Fibroblast of skin of left biceps (primary cell): ENCODE measurements at regions not wholly inside any gene's neighbourhood (a gene's known extent, or its start where the extent isn't known, plus 50 kb on each side); places are given as distances from the start of the nearest gene placed in this dataset.
"Not testable (repeated sequence)": the region's sequence is repeated elsewhere in the genome, so short reads cannot be mapped to it uniquely, and the experiment has no call there.

Experiments
- DNase-seq, 2 experiments: peaks; one replicate each; pipeline ENCODE4 v3.0.0-alpha.2; 2013; ENCODE audit warnings: low read depth in 2 of 2

GRCh38 chr6:12610862-12611261, 105.7 kb upstream of the PHACTR1 start:
- DNase-seq: no peak

DNA sequence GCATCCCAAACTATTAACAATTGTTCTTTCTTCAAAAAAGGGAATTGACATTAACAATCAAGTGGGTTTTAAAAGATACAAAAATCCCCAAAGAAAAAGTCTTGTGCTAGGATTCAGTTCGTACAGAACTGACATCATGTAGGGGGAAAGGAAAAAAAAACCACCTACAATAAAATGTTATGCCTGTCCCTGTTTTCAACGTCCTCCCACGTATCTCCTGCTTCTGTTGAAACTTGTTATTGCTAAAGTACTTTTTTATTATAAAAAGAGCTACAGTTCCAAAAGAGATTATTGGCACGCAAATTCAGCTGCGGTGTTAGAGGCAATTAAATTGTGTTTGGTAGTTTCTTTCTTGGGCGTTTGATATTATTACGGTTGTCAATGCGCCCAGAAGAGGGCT, 102.8 kb upstream of the PHACTR1 start:
- DNase-seq: no peak

DNA sequence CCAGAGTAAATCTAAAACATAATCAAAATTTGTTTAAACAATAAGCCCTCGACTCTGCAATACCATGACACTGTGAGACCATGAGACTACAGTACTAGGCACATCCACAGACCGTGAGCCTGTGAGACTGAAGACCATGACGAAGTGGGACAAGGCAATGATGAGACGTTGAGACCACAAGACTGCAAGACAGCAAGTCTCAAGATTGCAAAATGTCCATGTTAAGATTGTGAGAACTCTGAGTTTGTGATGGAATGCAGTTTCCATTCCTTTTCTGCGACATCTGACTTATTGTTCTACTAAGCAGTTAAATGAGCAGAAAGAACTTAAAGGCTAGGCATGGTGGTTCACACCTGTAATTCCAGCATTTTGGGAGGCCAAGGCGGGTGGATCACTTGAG, 102.1 kb upstream of the PHACTR1 start:
- DNase-seq: no peak

- DNase-seq: no peak
These were observed 98.3 kb upstream of the PHACTR1 start for GRCh38 chr6:12618296-12618695.

- DNase-seq: no peak
These were observed 94.8 kb upstream of the PHACTR1 start for GRCh38 chr6:12621754-12622153.

GRCh38 chr6:12622566-12622965, 94.0 kb upstream of the PHACTR1 start:
- no peak for DNase-seq

GRCh38 chr6:12624142-12624837, 92.3 kb upstream of the PHACTR1 start:
- DNase-seq: no peak

- DNase-seq: no peak
These were observed 89.5 kb upstream of the PHACTR1 start for GRCh38 chr6:12627053-12627452.

- no peak for DNase-seq
These were observed 88.2 kb upstream of the PHACTR1 start for GRCh38 chr6:12628327-12628726.

DNA sequence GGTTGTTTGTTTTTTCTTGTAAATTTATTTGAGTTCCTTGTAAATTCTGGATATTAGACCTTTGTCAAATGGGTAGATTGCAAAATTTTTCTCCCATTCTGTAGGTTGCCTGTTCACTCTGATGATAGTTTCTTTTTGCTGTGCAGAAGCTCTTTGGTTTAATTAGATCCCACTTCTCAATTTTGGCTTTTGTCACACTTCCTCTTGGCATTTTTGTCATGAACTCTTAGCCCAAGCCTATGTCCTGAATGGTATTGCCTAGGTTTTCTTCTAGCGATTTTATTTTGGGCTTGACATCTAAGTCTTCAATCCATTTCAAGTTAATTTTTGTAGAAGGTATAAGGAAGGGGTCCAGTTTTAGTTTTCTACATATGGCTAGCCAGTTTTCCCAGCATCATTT, 82.8 kb upstream of the PHACTR1 start:
- DNase-seq: not testable (repeated sequence)

DNA sequence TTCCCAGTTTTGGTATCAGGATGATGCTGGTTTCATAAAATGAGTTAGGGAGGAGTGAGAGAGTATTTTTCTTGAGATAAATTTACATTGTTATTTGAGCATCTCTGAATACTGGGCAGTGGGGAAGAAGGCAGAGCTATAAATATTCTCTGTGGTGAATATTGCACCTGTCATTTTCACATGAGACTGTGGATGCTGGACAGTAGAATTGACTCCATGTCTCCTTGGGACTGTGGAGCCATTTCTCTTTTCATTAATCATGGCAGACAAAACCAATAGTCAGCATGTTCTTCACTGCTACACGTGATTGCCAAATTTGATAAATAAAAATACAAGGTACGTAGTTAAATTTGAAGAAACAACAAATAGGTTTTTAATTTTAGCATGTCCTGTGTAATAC, 81.2 kb upstream of the PHACTR1 start:
- DNase-seq: no peak

- peak; percentile 80 to 86 for DNase-seq
These were observed 80.8 kb upstream of the PHACTR1 start for GRCh38 chr6:12635813-12636212.

DNA sequence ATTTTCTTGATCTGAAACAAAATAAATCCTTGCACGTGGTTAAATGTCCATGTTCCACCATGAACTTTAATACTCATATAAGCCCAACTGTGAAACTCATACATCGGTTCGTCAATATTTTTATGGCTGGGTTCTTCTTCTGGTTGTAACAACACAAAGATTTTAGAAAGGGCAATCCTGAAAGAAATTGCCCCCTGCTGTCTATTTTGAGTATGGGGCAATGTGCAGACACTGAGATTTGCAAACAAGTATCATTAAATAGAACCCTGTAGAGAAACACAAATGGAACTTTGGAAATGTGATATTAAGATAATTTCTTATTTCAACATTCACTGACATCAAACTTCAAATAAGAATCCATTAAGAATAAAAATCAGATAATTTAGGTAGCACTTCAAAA, 80.2 kb upstream of the PHACTR1 start:
- DNase-seq: no peak

GRCh38 chr6:12637960-12638641, 78.5 kb upstream of the PHACTR1 start:
- peak; percentile 53 to 64 for DNase-seq

- DNase-seq: no peak
These were observed 76.1 kb upstream of the PHACTR1 start for GRCh38 chr6:12640438-12640837.

DNA sequence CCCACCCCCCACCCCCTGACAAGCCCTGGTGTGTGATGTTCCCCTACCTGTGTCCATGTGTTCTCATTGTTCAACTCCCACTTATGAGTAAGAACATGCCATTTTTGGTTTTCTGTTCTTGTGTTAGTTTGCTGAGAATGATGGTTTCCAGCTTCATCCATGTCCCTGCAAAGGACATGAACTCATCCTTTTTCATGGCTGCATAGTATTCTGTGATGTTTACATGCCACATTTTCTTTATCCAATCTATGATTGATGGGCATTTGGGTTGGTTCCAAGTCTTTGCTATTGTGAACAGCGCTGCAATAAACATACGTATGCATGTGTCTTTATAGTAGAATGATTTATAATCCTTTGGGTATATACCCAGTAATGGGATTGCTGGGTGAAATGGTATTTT, 74.8 kb upstream of the PHACTR1 start:
- not testable (repeated sequence) for DNase-seq

- no peak for DNase-seq
These were observed 70.6 kb upstream of the PHACTR1 start for GRCh38 chr6:12645941-12646340.

- no peak for DNase-seq
These were observed 68.4 kb upstream of the PHACTR1 start for GRCh38 chr6:12648171-12648570.

DNA sequence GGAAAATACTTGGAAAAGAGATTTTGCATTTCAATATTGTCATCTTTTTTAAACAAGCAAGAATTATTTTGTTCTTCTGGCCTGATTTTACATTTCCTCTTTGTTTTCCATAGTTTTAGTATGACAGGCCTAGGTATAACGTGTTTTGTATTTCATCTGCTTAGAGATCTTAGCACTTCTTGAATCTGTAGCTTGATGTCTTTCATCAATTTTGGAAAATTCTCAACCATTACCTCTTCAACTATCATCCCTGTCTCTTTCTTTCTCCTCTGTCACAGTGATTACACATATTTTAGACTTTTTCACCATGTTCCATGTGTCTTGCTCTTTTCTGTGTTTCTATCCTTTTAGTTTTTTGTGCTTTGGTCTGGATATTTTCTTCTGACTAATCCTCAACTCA, 67.2 kb upstream of the PHACTR1 start:
- DNase-seq: no peak

- DNase-seq: no peak
These were observed 63.1 kb upstream of the PHACTR1 start for GRCh38 chr6:12653486-12653885.

DNA sequence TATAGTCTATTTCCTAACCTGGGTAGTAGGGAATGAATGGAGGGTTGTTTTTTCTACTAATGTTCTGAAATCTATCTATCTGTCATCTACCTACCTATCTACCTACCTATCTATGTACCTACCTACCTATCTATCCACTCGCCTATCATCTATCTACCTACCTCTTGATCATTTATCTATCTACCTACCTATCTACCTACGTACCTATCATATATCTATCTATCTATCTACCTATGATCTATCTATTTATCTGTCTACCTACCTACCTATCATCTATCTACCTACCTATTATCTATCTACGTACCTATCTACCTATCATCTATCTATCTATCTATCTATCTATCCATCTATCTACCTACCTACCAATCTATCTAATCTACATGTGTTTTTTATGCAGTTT, 62.5 kb upstream of the PHACTR1 start:
- DNase-seq: no peak

- DNase-seq: no peak
These were observed 62.1 kb upstream of the PHACTR1 start for GRCh38 chr6:12654514-12654913.

- peak; percentile 23 to 29 for DNase-seq
These were observed 59.7 kb upstream of the PHACTR1 start for GRCh38 chr6:12656906-12657305.

DNA sequence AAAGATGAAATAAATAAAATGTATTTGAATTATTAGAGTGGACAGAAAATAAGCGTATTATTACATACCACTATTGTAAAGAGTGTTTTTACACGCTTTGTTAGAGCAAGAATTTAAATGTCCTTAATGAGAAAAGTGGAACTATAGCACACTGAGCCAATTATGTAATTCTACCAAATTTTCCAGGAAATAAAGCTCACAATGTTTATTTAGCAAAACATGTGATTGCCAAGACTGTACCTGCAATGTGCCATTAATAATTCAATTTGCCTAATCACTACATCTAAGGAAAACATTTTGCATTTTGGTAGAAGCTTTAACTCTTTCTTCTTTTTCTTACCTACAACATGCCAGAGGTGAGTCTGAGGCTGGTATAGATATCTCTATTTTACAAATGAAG, 58.7 kb upstream of the PHACTR1 start:
- DNase-seq: no peak
